M059J (cell line): ENCODE measurements at regions not wholly inside any gene's neighbourhood (a gene's known extent, or its start where the extent isn't known, plus 50 kb on each side); places are given as distances from the start of the nearest gene placed in this dataset.
A peak's percentile ranks its signal among the peaks of the same experiment; 100 is the strongest.

Source experiments
- DNase-seq: peaks from one replicate; pipeline ENCODE4 v3.0.0-alpha.2; 2012; ENCODE audit warnings: low read depth

- peak; percentile 95 for DNase-seq
Measured at GRCh38 chr2:150586858-150587257, 99.4 kb upstream of the RND3 start.

- DNase-seq, result no peak
Measured at GRCh38 chr2:150585221-150585971, 97.9 kb upstream of the RND3 start.

GRCh38 chr2:150584081-150584480, 96.6 kb upstream of the RND3 start:
- no peak for DNase-seq

- DNase-seq, result no peak
Measured at GRCh38 chr2:150581717-150582472, 94.4 kb upstream of the RND3 start.

GRCh38 chr2:150578481-150578880, 91.0 kb upstream of the RND3 start:
- DNase-seq, result no peak

- no peak for DNase-seq
Measured at GRCh38 chr2:150575861-150576260, 88.4 kb upstream of the RND3 start.

- no peak for DNase-seq
Measured at GRCh38 chr2:150572961-150573395, 85.5 kb upstream of the RND3 start.

- no peak for DNase-seq
Measured at GRCh38 chr2:150572194-150572766, 84.8 kb upstream of the RND3 start.

- DNase-seq, result no peak
Measured at GRCh38 chr2:150571121-150571520, 83.7 kb upstream of the RND3 start.

- DNase-seq, result peak; percentile 85
Measured at GRCh38 chr2:150570712-150571111, 83.2 kb upstream of the RND3 start.

- DNase-seq, result no peak
Measured at GRCh38 chr2:150569761-150570160, 82.3 kb upstream of the RND3 start.

GRCh38 chr2:150567771-150568301, 80.4 kb upstream of the RND3 start:
- no peak for DNase-seq

GRCh38 chr2:150566289-150566688, 78.8 kb upstream of the RND3 start:
- DNase-seq, result no peak

GRCh38 chr2:150561076-150561475, 73.6 kb upstream of the RND3 start:
- no peak for DNase-seq

- DNase-seq, result no peak
Measured at GRCh38 chr2:150557020-150557600, 69.6 kb upstream of the RND3 start.

- DNase-seq, result no peak
Measured at GRCh38 chr2:150555611-150556356, 68.3 kb upstream of the RND3 start.

GRCh38 chr2:150554046-150554445, 66.6 kb upstream of the RND3 start:
- DNase-seq, result no peak

- DNase-seq, result no peak
Measured at GRCh38 chr2:150552041-150552820, 64.8 kb upstream of the RND3 start.

- DNase-seq, result no peak
Measured at GRCh38 chr2:150549381-150549780, 61.9 kb upstream of the RND3 start.

GRCh38 chr2:150548527-150548926, 61.1 kb upstream of the RND3 start:
- peak; percentile 47 for DNase-seq

GRCh38 chr2:150545916-150546315, 58.4 kb upstream of the RND3 start:
- DNase-seq, result no peak
